Stomach (tissue), 8 donors: ENCODE measurements at regions not wholly inside any gene's neighbourhood (a gene's known extent, or its start where the extent isn't known, plus 50 kb on each side); places are given as distances from the start of the nearest gene placed in this dataset.

ENCODE experiments used
- DNase-seq, 2 donors: peaks; one replicate each; pipeline versions ENCODE4 v3.0.0 to v3.0.0-alpha.2; 2013 to 2019
- H3K27ac ChIP-seq, 5 donors: fragments of 200-600 bp in 4 of 5; sonication (generic) in 4 of 5; one replicate each; pipeline ENCODE4 v1.5.1; 2013 to 2019; ENCODE audit warnings: mild to moderate bottlenecking in 1 of 5, moderate library complexity in 1 of 5
- H3K27me3 ChIP-seq, 3 donors: fragments of 200-600 bp; sonication (generic); one replicate each; pipeline ENCODE4 v1.5.1; 2017 to 2019; ENCODE audit warnings: mixed run types in 1 of 3
- H3K36me3 ChIP-seq, 4 donors: fragments of 200-600 bp; sonication (generic); 1 replicate in 3 of 4; 2 replicates in 1 of 4; pipeline ENCODE4 v1.5.1; 2016 to 2019
- H3K4me1 ChIP-seq, 4 donors: fragments of 200-600 bp; sonication (generic); one replicate each; pipeline ENCODE4 v1.5.1; 2016 to 2019
- H3K4me3 ChIP-seq, 4 donors: fragments of 200-600 bp; sonication (generic) in 3 of 4; one replicate each; pipeline ENCODE4 v1.5.1; 2016 to 2019; ENCODE audit warnings: mild to moderate bottlenecking in 1 of 4
- H3K9me3 ChIP-seq, 4 donors: fragments of 200-600 bp; sonication (generic); one replicate each; pipeline ENCODE4 v1.5.1; 2016 to 2019
- CTCF ChIP-seq, 7 experiments: fragments of 450-650 bp in 4 of 7; fragments of 200-600 bp in 3 of 7; sonication (generic) in 3 of 7; IDR thresholded peaks; one replicate each; pipeline ENCODE4 v1.5.1; 2016 to 2019; ENCODE audit warnings: antibody characterized with exemption in 7 of 7, control low read depth in 2 of 7, mild to moderate bottlenecking in 1 of 7
- EP300 ChIP-seq: sonication (generic); formaldehyde crosslinking; IDR thresholded peaks from one replicate; pipeline ENCODE4 v1.6.1; 2017; ENCODE audit warnings: antibody characterized with exemption
- POLR2A ChIP-seq, 4 donors: fragments of 450-650 bp; IDR thresholded peaks; one replicate each; pipeline ENCODE4 v1.6.1; 2016; ENCODE audit warnings: antibody characterized with exemption in 4 of 4, control low read depth in 2 of 4, mild to moderate bottlenecking in 1 of 4, moderate library complexity in 1 of 4
- POLR2AphosphoS5 ChIP-seq, 3 donors: sonication (generic); formaldehyde crosslinking; IDR thresholded peaks; one replicate each; pipeline ENCODE4 v1.6.1; 2016; ENCODE audit warnings: antibody characterized with exemption in 3 of 3
- WGBS, 5 donors: extraction: QIAGEN DNeasy Blood & Tissue Kit in 3 of 5; methylation state at CpG; one replicate each; pipeline versions ENCODE4 v1.1.5 to v1.1.7; 2013 to 2018; 5-methylcytosine and 5-hydroxymethylcytosine counted together
- intact Hi-C: fragments of 100-400 bp; cut with DNase I; formaldehyde crosslinking; loops from one replicate; pipeline ENCODE4 v1.15.1; 2023; ENCODE audit warnings: low total_unique reads
- donor health status: healthy with polysubstance abuse.
- donor health status: Bipolar disorder and iron deficiency.
- donor health status: healthy.

GRCh38 chr21:35311985-35312384 is 262.9 kb upstream of the RUNX1 start:
- Histone ChIP-seq H3K9me3 (peaks cover 0 to 6% (median 0%) of the 10 kb centered on the region in 4 donors), H3K27ac (no peak overlapping the region), H3K4me3 (no peak overlapping the region), H3K27me3 (no peaks in the 10 kb centered on the region), H3K36me3 (no peaks in the 10 kb centered on the region), H3K4me1 (peaks cover 0 to 6% (median 4%) of the 10 kb centered on the region in 4 donors)
- TF ChIP-seq POLR2AphosphoS5 (IDR thresholded peaks at IDR 0.05) = no peak
- intact Hi-C loops = no loop called here
- WGBS, 5 donors = 88 to 91% (median 89%) methylated on average over 3 of the region's 3 CpGs
- DNase-seq = no peak

- no peaks in the 10 kb centered on the region for H3K36me3 ChIP-seq
- no peak overlapping the region for H3K4me3 ChIP-seq
- H3K27ac ChIP-seq = no peak overlapping the region
- H3K9me3 ChIP-seq = peaks cover 0 to 6% (median 0%) of the 10 kb centered on the region in 4 donors
- TF ChIP-seq EP300 (no peak), POLR2A (IDR thresholded peaks at IDR 0.05) (no peak), POLR2AphosphoS5 (IDR thresholded peaks at IDR 0.05) (no peak), CTCF (IDR thresholded peaks at IDR 0.05) (no peak)
- WGBS, 5 donors = 61 to 73% (median 67%) methylated on average over 3 of the region's 3 CpGs
- no peaks in the 10 kb centered on the region for H3K4me1 ChIP-seq
- DNase-seq = no peak
- no peaks in the 10 kb centered on the region for H3K27me3 ChIP-seq
- intact Hi-C loops = no loop called here
These were observed 260.2 kb upstream of the RUNX1 start for GRCh38 chr21:35309316-35309715.

GRCh38 chr21:35303085-35303484 is 254.0 kb upstream of the RUNX1 start:
- TF ChIP-seq POLR2A (IDR thresholded peaks at IDR 0.05) = no peak
- TF ChIP-seq EP300 = no peak
- TF ChIP-seq CTCF (IDR thresholded peaks at IDR 0.05) = no peak
- 57 to 71% (median 65%) methylated on average over 1 of the region's 1 CpG for WGBS, 5 donors
- no peaks in the 10 kb centered on the region for H3K36me3 ChIP-seq
- no peaks in the 10 kb centered on the region for H3K4me1 ChIP-seq
- H3K9me3 ChIP-seq = no peaks in the 10 kb centered on the region
- H3K27me3 ChIP-seq = no peaks in the 10 kb centered on the region
- no peak overlapping the region for H3K4me3 ChIP-seq
- DNase-seq = no peak
- intact Hi-C loops = no loop called here
- no peak overlapping the region for H3K27ac ChIP-seq

- Histone ChIP-seq H3K4me1 (peaks cover 0 to 18% (median 12%) of the 10 kb centered on the region in 4 donors), H3K9me3 (no peaks in the 10 kb centered on the region), H3K4me3 (no peak overlapping the region), H3K27me3 (no peaks in the 10 kb centered on the region), H3K36me3 (no peaks in the 10 kb centered on the region), H3K27ac (no peak overlapping the region)
- intact Hi-C loops = no loop called here
- no peak for DNase-seq
- TF ChIP-seq POLR2AphosphoS5 (IDR thresholded peaks at IDR 0.05) (no peak), POLR2A (IDR thresholded peaks at IDR 0.05) (no peak), CTCF (IDR thresholded peaks at IDR 0.05) (no peak), EP300 (no peak)
- WGBS, 5 donors = 81 to 88% (median 82%) methylated on average over 3 of the region's 3 CpGs
These were observed 249.7 kb upstream of the RUNX1 start for GRCh38 chr21:35298757-35299156.

- WGBS, 5 donors = 87 to 93% (median 88%) methylated on average over 4 of the region's 4 CpGs
- TF ChIP-seq POLR2AphosphoS5 (IDR thresholded peaks at IDR 0.05) (no peak), POLR2A (IDR thresholded peaks at IDR 0.05) (no peak), EP300 (no peak), CTCF (IDR thresholded peaks at IDR 0.05) (no peak)
- Histone ChIP-seq H3K36me3 (no peaks in the 10 kb centered on the region), H3K4me3 (no peak overlapping the region), H3K9me3 (no peaks in the 10 kb centered on the region), H3K4me1 (peaks cover 0 to 18% (median 12%) of the 10 kb centered on the region in 4 donors), H3K27ac (no peak overlapping the region), H3K27me3 (no peaks in the 10 kb centered on the region)
- intact Hi-C loops = no loop called here
- DNase-seq = no peak
These were observed 248.6 kb upstream of the RUNX1 start for GRCh38 chr21:35297665-35298064.
